Brain microvascular endothelial cell (primary cell): ENCODE measurements at regions not wholly inside any gene's neighbourhood (a gene's known extent, or its start where the extent isn't known, plus 50 kb on each side); places are given as distances from the start of the nearest gene placed in this dataset.

Experiments
- DNase-seq: peaks from one replicate; pipeline ENCODE4 v3.0.0-alpha.2; 2020
- H3K27ac ChIP-seq: fragments of 250-450 bp; sonication (Bioruptor Pico); 2 replicates; pipeline ENCODE4 v1.5.1; 2020; ENCODE audit warnings: mild to moderate bottlenecking, moderate library complexity
- H3K27me3 ChIP-seq: fragments of 250-450 bp; sonication (Bioruptor Pico); replicated peaks from 2 replicates; pipeline ENCODE4 v1.5.1; 2020; ENCODE audit warnings: mild to moderate bottlenecking
- H3K36me3 ChIP-seq: fragments of 250-450 bp; sonication (Bioruptor Pico); replicated peaks from 2 replicates; pipeline ENCODE4 v1.5.1; 2020; ENCODE audit warnings: mild to moderate bottlenecking
- H3K4me3 ChIP-seq: 2 replicates; pipeline ENCODE4 v1.5.1; 2011; ENCODE audit warnings: low read depth, mild to moderate bottlenecking, control low read depth, low read length, moderate library complexity
- in situ Hi-C: cut with HindIII; loops from 2 replicates; pipeline ENCODE4 v1.10.0; 2017; ENCODE audit warnings: low sequenced_read_pairs, low pct_ligation_motif_present
- TF ChIP-seq, protein P1 (sequence below): IDR thresholded peaks from 2 replicates; pipeline ENCODE4 v1.5.1; 2011; ENCODE audit warnings: low read depth, mild to moderate bottlenecking, moderate library complexity, low read length, control low read depth, inconsistent platforms; ENCODE audit errors: missing control alignments

DNA sequence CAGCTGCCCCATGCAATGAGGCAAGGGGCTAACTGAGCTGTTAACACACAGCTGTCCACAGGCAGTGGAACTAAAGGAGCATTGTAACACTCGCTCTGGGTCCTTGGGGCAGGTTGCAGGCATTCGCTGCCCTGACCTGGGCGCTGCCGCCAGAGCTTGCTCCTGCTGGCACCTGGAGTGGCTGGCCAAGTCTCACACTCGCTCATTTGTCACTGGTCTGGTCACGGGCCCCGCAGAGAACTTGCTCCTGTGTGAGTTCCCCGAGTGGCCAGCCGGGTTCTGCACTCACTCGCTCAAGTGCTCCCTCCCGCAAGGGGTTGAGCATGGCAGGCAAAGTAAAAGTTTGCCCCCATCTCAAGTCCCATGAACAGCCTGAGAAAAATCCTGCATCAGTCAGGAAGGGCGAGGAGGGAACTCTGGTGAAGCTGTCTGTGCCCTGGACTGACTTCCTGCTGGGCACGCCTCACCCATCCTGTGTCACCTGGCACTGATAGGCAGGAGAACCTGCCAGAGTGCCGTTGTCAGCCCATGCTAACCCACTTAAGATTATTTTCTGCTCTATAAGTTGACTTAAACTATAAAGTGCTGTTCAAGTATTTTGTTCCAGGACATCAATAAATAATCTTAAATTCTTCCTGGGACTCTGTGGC is 934.8 kb upstream of the GYPC start:
- Histone ChIP-seq H3K27ac (no peak overlapping the region), H3K36me3 (no peaks in the 10 kb centered on the region), H3K4me3 (no peak overlapping the region), H3K27me3 (no peaks in the 10 kb centered on the region)
- no peak for DNase-seq
- TF ChIP-seq, protein P1, sequence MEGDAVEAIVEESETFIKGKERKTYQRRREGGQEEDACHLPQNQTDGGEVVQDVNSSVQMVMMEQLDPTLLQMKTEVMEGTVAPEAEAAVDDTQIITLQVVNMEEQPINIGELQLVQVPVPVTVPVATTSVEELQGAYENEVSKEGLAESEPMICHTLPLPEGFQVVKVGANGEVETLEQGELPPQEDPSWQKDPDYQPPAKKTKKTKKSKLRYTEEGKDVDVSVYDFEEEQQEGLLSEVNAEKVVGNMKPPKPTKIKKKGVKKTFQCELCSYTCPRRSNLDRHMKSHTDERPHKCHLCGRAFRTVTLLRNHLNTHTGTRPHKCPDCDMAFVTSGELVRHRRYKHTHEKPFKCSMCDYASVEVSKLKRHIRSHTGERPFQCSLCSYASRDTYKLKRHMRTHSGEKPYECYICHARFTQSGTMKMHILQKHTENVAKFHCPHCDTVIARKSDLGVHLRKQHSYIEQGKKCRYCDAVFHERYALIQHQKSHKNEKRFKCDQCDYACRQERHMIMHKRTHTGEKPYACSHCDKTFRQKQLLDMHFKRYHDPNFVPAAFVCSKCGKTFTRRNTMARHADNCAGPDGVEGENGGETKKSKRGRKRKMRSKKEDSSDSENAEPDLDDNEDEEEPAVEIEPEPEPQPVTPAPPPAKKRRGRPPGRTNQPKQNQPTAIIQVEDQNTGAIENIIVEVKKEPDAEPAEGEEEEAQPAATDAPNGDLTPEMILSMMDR, result no peak
- in situ Hi-C loops, result no loop called here

DNA sequence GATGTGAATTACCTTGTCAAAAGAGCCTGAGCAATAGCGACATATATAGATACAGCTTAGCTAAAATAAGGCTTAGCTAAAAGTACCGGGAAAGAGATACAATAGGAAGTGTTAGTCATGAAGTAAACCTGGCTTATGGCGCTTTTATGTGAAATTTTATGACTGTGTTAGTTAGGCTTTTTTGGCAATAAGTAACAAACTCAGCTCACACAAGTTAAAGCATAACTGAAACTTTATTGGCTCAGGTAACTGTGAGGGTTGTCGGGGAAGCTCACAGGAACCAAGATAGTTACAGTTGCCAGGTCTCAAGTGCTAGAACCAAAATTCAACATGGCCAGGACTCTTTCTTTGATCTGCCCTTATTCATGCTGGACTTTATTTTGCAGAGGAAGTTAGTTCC is 925.0 kb upstream of the GYPC start:
- TF ChIP-seq, protein P1, result no peak
- Histone ChIP-seq H3K27me3 (no peaks in the 10 kb centered on the region), H3K27ac (no peak overlapping the region), H3K4me3 (no peak overlapping the region), H3K36me3 (no peaks in the 10 kb centered on the region)
- no peak for DNase-seq
- in situ Hi-C loops, result no loop called here

DNA sequence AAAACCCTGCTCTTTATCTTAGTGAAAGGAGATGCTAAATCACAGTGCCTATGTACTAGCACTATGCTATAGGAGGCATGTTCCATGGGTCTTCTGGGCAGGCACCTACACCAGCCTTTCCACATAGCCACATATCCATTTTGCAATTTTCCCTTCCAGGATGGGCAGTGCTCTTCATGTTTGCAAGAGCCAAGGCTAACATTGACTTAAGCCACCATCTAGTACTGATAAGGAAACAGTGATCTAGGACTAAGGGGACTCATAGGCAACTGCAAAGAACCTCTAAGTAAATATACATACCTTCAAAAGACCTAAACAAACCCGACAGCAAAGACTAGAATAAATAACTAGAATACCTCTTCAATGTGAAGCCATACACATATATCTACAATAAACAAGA is 919.7 kb upstream of the GYPC start:
- Histone ChIP-seq H3K27me3 (no peaks in the 10 kb centered on the region), H3K27ac (no peak overlapping the region), H3K36me3 (no peaks in the 10 kb centered on the region), H3K4me3 (no peak overlapping the region)
- TF ChIP-seq, protein P1, result no peak
- in situ Hi-C loops, result no loop called here
- no peak for DNase-seq

DNA sequence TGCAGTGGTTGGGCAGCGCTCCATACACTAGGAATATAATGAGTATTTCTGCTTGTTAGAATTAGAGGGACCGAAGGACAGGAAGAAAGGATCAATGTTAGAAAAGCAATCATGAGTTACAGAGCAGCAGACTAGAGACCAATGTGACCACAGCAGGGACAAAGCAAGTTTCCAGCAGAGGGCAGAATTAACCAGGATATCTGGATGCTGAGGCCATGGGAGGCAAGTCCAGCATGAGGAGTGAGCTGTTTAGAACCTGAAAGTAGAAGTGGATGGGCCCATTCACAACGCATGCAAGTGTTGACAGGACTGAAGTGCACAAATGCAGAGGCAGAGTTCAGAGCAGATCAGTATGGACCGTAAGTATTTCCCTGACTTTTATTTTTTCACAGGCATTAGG is 910.4 kb upstream of the GYPC start:
- no peaks in the 10 kb centered on the region for H3K36me3 ChIP-seq
- no peaks in the 10 kb centered on the region for H3K27me3 ChIP-seq
- TF ChIP-seq, protein P1, result no peak
- H3K4me3 ChIP-seq, result no peak overlapping the region
- H3K27ac ChIP-seq, result no peak overlapping the region
- DNase-seq, result peak; percentile 1
- in situ Hi-C loops, result no loop called here

DNA sequence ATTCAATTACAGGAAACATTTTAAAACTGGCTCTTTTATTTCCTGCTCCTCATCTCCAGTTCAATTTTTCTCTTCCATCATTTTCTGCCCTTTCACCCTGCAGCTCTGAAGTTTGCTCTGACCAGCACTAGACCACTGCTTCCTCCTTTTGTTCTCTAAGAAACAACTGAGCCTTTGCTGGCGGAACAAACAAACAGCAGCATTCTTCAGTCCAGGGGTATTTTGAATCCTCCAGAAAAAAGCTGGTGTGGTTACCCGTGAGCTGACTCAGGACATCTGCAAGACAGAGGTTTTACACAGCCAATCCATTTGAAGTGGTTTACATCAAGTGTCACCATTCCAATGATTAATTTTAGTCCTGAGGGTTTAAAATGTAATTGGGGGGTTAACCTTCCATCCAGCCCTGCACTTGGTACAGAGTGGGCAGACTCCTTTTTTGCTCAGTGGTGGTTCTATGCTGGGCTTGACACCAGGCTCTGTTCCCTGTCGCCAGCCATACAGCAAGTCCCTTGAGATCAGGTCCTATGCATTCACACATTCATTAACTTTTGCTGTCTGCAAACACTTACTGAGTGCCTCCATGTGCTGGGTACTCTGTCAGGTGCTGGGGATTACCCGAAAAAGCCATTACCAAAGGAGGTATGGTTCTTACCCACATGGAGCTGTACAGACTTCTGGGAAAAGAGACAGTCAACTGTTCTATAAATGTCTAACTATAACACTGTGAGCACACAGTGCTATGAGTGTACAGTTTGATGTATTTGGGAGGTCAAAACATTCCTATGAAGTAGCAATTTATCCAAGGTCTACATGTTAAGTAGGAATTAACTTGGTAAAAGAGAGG is 909.4 kb upstream of the GYPC start:
- H3K27me3 ChIP-seq, result no peaks in the 10 kb centered on the region
- H3K4me3 ChIP-seq, result no peak overlapping the region
- no peaks in the 10 kb centered on the region for H3K36me3 ChIP-seq
- in situ Hi-C loops, result no loop called here
- no peak for DNase-seq
- TF ChIP-seq, protein P1, result no peak
- no peak overlapping the region for H3K27ac ChIP-seq
